HG03457 (cell line): ENCODE measurements at regions not wholly inside any gene's neighbourhood (a gene's known extent, or its start where the extent isn't known, plus 50 kb on each side); places are given as distances from the start of the nearest gene placed in this dataset.

Source experiments
- ATAC-seq: cut with Tn5 transposase; IDR thresholded peaks from one replicate; pipeline ENCODE4 v1.9.1; 2021; ENCODE audit warnings: moderate number of reproducible peaks; ENCODE audit not compliant: unreplicated experiment

- no peak for ATAC-seq
Observed at GRCh38 chr6:141337191-141337590, 795.5 kb upstream of the GJE1 start.

- ATAC-seq = no peak
Observed at GRCh38 chr6:141335477-141336273, 797.0 kb upstream of the GJE1 start.

DNA sequence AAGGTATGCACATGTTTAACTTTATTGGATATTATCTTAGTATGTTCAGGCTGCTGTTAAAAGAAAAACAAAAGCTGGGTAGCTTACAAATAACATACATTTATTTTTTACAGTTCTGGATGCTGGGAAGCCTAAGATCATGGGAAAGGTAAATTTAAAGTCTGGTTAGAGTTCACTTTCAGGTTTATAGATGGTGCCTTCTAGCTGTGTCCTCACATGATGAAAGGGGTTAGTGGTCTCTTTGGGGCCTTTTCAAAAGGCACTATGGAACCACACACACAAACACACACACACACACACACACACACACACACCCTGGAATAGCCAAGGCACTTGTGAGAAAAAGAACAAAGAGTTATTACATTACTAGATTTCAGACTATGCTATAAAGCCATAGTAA lies 805.8 kb upstream of the GJE1 start:
- no peak for ATAC-seq

DNA sequence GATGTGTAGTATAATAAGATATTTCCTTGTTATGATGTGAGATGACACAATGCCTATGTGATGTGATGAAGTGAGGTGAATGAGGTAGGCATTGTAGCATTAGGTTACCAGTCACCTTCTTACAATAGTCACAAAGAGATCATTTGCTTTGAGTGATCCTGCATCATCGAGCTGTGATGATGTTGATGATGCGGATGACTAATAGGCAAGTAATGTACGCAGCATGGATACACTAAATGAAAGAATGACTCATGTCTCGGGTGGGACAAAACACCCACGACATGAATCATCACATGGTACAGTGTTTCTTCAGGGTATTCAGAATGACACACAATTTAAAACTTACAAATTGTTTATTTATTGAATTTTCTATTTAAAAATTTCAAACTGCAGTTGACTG lies 806.3 kb upstream of the GJE1 start:
- no peak for ATAC-seq

- no peak for ATAC-seq
Observed at GRCh38 chr6:141321493-141322347, 811.0 kb upstream of the GJE1 start.

GRCh38 chr6:141316236-141316635 lies 816.5 kb upstream of the GJE1 start:
- no peak for ATAC-seq

GRCh38 chr6:141313986-141314385 lies 818.7 kb upstream of the GJE1 start:
- ATAC-seq = no peak

DNA sequence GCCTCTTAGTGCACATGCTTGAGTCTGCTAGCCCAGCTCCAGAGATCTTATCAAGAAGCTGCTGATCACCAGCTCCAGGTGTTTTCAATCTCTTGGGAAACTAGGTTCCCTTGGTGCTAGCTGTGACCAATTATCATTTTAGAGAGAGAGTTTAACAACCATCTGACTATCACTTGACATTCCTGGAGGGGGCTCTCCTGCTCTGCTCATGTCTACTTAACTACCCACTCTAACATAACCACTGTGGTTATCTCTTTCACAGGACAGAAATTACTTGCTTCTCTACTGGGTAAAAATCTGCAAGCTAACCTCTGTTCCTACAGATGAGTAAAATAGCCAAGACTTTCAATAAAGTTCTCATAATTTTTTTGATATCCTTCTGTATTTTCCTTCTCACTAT lies 823.4 kb upstream of the GJE1 start:
- ATAC-seq = no peak

- no peak for ATAC-seq
Observed at GRCh38 chr6:141307309-141307998, 825.3 kb upstream of the GJE1 start.

- ATAC-seq = no peak
Observed at GRCh38 chr6:141303907-141304306, 828.8 kb upstream of the GJE1 start.

DNA sequence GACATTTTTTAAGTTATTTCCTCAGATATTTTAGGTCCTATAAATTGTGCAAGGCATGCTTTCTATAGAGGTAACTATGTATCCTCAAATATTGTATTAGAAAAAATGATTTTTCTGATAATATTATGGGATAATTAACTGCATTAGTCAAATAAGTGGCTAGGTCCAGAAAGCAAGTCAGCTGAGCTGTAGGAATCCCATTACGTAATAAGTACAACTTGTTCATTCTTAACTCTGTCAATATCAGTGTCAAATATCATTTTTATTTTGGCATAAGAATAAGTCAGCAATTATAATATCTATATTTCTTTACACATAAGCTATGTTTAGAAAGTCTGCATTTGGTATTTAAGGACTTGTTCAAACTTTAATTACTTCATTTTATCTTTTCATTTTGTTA lies 830.9 kb upstream of the GJE1 start:
- ATAC-seq = no peak

DNA sequence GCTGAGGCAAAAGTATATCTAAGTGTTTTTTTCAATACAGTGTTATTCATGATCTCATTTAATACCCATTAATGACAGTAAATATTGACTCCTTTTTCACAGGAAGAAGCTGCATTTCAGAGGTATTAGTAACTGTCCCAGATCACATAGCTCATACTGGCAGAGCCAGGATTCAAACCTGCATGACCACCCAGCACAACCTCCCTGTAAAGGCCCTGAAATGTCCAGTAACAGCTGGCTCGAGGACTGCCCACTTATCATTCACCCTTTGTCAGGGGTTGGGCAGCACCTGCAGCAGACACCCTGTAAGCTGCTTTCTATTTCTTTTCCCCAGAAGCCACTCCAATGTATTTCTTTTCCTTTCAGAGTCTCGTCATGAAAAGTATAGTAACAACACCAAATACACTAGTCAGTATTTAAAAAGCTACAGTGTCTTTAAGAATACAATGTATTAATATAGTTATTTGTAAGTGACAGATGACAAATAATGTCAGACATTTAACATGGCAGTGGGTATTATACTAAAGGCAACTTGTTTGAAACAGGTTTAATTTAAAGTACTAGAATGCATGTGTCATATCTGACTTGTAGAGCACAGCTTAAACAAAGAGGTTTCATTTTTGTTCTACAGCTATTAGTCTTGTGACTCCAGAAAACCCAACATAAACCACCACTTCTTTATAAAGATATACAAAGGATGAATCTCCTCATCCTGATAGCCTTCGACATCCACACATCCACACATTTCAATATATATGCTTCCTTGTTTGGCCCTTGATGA lies 841.6 kb upstream of the GJE1 start:
- no peak for ATAC-seq

DNA sequence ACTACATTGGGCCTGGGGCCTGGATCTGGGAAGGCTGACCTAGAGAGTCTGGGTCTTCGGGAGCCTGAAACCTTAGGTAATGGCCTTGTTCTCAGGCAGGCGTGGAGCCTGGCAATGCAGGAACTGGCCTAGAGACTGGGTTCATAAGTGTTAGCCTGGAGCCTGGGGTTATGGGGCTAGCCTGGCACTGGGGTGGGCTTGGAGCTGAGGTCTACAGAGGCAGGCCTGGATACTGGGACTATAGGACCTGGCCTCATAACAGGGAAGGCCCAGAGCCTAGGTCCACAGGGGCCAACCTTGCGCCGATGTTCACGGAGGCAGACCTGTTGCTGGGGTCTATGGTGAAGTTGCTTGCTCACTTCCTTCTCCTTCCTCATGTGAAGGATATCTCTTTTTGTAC lies 843.8 kb upstream of the GJE1 start:
- ATAC-seq = no peak

DNA sequence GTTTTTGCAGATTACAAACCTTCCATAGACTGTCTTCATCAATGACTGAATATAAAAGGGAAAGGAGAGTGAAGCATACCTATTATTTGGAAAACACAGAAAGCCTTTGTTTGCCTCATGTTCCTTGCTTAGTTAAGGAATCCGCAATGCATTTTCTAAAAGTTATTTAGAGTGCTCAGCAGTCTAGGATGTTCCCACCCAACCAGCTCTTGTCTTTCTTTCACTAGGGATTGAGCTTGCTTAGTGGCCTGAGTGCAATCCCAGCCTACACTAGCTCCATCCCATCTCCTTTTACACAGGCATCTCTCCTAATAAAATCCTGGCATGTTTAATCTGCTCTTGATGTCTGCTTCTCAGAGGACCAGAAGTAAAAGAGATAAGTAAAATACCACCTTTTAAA lies 850.5 kb upstream of the GJE1 start:
- no peak for ATAC-seq

- no peak for ATAC-seq
Observed at GRCh38 chr6:141269684-141270083, 863.0 kb upstream of the GJE1 start.

DNA sequence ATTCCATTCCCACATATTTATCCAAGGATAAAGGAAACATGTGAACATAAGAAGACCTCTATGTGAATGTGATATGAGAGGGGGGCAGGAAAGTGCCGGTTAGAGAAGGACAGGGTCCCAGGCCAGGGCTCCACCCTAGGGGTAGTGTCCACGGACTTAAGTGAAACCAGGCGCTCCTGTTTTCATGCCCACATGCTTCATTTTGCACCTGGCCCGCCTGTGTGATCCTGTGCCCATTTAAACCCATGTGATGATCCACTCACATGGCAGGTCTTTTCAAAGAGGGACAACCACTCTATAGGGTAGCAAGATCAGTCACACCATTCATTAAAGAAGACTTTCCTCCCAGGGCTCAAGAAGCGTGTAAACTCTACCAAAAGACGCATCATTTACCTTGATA lies 865.3 kb upstream of the GJE1 start:
- ATAC-seq = no peak

DNA sequence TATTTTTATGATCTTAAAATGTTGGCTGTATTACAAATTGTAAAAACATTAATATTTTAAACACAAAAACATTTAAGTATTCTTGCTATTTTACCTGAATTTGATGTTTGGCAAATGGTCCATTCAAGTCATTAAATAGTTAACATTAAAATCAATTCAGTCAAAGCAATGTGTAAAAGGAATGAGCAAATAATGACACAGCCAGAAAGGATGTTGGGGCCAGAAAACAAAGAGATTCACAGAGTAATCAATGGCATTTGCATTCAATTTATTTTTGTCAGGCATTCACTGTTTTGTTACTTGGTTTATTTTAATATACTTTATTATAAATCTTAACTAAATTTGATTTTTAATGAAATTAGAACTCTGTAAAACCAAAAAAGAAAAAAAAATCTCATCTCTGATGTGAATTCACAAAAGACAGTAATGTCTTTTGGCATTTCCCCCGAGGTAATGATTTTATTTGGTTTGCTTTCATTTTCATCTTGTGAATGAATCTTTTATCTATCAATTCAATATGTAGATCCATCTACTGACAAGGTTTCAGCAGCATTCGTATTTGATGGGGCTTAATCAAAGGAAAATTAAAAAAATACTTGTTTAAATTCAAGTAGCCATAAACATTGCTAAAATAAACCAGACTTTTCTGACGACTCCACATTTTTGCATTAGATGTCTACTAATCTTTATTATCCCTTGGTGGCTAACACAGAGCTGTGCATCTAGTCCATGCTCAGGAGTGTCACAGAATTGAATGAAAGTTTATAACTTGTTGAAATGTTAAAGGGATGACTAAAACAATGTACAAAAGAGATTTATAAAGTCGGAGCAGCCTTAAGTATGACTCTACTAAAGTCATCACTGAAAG lies 866.7 kb upstream of the GJE1 start:
- no peak for ATAC-seq

DNA sequence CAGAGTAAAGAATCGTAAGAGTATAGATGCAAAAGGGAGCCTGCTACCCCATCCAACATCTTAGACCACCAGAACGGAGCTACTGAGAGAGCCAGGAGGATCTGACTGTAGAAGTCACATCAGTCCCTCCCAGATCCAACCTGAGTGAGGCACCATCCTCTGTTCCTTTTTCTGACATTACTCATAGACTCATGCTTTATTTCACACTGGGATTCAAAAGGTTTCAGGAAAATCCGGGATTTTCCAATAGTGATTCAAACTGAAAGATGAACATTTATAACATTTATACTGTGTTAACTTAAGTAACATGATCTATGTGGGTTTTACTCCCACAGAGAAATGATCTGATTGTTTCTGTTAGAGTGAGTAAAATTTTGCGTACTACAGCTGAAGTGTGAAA lies 868.6 kb upstream of the GJE1 start:
- ATAC-seq = no peak

DNA sequence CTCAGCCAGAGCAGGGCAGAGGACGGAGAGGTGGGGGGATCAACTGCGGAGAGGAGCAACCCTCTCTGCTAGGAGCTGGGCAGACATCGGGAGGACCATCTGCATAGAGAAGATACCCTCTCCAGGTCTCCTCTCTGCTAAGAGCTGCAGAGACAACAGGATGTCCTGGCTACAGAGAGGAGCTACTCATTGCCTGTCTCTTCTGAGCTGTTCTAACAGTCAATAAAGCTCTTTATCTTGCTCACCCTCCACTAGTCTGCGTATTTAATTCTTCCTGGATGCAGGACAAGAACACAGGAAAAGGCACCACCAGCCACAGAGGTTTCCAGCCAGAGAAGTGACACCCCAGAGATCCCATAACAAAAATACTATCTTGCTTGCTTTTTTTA lies 871.1 kb upstream of the GJE1 start:
- no peak for ATAC-seq
